ENCODE measurements at regions not wholly inside any gene's neighbourhood (a gene's known extent, or its start where the extent isn't known, plus 50 kb on each side); places are given as distances from the start of the nearest gene placed in this dataset.

DNA sequence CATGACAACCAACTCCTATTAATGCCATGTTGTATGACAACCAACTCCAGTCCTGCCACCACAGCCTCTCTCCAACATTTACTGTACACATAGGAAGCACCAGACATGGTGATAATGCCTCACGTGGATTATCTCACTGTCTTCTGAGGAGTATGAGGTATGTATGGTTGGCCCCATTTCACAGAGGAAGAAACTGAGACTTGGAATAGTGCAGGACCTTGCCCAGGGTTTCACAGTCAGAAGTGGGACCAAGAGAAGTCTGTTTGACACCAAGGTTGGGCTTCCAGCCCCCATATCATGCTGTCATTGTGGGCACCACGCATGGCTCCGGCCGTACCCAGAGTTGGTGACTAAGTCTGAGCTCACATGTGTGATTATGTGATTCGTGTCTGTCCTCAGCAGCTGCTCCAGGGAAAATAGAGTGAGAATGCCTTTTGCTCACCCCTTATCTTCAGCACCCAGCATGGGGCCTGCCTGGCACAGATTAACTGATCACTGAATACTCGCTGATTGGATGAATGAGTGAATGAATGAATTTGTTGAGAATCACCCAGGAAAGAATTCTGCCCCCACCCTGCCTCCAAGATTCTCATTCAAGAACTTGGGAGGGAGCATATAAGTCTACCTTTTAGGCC is 204.1 kb upstream of the NLRP1 start:
- no peak for DNase-seq

DNA sequence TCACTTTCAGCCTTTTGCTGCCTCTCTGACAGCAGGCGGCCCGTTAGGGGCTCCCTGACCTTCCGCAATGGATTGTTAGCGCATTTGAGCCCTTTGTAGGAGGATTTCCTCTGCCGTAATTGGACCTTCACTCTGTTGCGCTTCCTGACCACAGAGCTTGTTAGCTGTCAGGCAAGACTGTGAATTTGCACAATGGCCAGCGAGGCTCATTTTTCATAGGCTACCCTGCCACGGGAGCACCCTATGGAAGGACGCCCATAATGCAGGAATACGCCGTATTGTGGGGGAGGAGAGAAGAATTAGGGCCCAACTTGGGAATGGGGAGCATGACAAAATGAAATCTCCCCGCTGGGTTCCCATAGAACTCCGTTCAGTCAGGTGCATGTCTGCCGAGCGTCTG is 205.2 kb upstream of the NLRP1 start:
- no peak for DNase-seq

DNA sequence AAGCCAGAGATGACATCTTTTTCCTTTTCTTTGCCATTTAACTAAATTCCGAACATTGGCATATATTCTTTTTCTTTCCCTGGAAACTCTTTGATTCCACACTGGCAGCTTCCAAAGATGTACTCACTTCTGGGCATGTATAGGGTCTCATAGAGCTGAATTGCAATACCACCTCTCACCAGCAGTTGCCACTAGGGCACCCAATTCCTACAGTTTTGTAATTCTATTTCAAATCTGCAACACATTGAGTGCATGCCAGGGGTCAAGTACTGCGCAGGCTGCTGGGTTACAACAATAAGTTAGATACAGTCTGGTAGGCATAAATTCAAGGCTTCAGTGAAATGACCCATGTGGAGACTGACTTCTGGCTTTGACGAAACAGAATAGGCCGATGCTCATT is 208.8 kb upstream of the NLRP1 start:
- DNase-seq, result no peak

DNA sequence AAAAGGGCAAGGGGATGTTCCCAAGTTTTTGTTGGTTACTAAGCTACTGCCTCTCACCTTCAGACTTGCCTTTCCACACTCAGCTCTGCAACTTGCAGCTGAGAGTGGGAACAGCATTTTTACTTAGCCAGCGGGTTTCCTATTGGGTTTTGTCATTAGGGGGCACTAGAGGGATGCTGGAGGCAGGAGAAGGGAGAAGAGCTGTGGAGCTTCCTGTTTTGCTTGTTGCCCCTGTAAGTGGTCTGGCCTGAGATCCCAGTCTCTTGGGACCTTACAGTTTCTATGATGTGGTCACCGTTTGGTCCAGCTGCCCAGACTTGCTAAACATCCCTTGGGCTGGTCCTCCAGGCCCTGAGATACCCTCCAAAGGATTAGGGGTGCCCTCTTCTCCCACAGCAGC is 209.6 kb upstream of the NLRP1 start:
- DNase-seq, result peak; percentile 24

DNA sequence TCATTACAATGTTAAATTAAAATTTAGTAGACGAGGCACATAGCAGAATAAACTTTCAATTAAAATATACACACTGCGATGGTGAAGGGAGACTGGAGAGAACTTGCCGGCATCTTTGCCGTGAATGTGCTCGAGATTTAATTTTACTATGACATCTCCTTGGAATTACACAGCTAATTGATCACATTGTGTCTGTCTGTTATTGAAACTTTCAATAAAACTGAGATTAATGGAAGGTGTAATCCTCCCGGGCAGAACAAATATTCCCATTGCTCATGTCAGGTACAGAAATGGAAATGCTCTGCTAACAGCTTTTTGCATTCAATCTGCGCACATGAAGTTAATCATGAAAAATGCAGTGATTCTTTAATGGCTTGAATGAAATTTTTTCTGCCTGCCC is 210.1 kb upstream of the NLRP1 start:
- DNase-seq, result no peak

DNA sequence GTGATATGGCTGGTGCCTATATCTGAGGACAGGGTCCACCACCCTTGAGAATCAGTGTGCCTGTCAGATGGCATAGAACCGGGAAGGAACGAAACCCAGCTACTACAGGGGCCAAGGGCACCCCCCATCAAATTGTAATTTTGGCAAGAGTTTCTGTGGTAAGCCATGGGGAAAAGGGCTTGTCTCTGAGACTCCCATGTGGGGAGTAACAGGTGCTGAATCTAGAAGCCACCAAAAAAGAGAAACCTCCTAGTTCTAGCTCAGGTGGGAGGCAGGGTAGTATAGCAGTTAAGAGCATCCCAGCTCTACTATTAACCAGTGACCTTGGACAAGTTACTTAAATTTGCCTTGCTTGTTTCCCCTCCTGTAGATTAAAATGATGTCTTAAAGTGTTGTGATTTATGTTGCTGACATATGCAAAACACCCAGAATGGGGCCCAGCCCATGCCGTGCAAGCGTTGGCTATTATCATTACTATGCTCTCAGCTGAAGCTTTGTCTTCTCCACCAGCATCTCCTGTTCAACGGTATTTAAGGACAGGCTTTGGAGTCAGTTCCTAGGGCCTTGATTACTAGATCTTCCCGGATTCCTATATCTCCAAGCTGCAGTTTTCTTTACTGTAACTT is 210.7 kb upstream of the NLRP1 start:
- no peak for DNase-seq

DNA sequence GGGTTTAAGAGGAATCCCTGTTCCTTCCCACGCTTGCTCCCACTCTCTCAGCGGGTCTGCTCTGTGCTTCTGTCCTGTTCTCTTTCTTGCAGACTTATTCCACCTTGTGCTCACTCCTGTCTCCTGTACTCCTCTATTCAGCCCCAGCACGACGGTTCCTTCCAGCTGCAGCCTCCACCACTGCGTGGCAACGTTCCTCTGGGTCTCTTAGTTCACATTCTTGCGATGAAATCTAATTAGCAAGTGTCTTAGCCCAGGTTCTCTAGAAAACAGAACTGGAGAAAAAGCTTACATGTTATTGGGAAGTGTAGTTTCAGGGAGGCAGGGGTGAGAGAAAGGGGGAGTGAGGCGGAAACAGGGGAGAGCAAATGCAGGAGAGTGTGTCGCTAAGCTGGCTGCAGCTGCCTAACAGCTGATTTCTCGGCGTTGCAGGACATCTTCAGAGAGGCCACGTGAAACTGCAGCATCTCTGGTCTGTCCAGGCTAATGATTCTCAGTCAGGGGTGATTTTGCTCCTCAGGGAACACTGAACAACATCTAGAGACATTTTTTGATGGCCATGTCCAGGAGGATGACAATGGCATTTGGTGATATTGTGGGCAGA is 213.2 kb upstream of the NLRP1 start:
- DNase-seq, result peak; percentile 53

DNA sequence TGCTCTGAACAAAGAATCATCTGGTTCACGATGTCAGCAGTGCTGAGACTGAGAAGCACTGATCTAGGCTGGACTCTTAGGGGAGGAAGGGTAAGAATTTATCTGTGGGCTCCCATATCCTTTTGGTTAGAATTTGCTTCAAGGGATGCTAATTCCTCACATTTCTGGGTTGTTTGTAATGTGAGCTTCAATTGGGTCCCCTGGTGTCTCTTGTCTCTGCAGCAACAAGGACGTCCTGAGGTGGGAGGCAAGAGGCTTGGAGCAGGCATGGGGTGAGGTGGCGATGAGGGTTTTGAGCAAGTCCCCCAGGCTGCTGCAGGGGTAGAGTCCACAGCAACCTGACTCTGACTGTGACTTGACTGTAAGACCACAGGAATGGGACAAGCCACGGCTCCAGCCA is 213.8 kb upstream of the NLRP1 start:
- no peak for DNase-seq

DNA sequence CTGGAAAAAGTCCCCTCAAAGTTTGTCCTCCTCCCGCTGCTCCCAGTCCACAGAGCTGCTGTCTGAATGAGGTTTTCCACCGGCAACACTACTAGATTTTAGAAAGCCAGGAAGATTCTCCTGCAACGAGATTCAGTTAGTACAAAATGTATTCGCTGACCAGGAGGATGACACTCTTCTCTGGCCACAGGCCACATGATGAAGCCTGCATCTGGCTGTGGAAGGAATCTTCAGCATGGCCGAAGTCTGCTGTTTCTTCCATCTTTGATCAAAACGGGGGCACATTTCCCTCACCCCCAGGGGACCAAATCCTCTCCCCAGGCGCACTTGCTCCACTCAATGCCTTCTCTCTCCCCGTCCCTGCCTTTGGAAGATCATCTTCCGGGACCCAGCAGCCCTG is 215.8 kb upstream of the NLRP1 start:
- no peak for DNase-seq

DNA sequence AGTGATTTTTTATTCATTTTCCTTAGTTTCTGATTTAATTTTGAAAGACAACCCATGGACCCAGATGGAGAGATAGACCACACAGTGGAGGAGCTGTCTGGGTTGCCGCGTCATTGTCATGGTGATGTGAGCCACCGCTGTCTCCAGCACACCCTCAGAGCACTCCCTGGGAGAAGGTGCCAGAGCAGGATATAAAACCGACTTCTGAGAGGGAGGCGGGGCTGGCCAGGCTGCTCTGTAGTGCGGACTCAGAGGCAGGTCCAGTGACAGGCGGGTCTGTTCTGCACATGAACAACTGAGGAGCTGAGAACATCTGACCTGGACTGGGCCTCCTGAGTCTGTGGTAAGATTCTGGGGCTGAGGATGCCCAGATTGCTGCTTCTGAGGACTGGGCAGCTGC is 216.3 kb upstream of the NLRP1 start:
- DNase-seq, result peak; percentile 29

DNA sequence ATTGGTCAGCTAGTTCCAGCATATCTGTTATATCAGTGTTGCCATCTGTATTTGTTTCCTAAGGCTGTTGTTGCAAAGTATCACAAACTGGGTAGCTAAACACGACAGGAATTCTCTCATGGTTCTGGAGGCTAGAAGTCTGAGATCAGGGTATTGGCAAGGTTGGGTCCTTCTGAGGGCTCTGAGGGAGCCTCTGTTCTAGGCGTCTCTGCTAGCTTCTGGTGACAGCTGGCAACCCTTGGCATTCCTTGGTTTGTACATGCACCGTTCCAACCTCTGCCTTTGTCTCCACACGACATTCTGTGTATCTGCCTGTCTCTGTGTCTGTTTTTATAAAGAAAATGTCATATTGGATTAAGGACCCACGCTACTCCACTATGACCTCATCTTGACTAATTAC is 219.9 kb upstream of the NLRP1 start:
- no peak for DNase-seq

DNA sequence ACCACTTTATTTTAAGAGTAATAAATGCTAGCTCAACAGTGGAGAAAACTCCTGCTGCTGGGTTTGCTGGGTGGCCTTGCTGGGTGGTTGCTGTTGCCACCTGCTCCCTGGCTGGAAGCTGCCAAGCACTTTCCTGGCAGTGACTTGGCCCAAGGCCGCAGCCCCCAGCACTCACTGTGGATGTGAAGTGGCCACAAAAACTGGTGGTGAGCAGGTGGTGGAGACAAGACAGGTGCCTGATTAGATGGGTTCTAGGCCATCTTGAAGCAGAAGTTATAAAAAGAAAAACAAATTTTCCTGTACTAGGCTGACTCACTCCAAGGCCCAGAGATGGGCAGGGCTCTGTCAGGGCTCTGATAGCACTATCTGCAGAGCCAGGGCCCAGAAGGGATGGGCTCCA is 224.7 kb upstream of the NLRP1 start:
- DNase-seq, result peak; percentile 21

DNA sequence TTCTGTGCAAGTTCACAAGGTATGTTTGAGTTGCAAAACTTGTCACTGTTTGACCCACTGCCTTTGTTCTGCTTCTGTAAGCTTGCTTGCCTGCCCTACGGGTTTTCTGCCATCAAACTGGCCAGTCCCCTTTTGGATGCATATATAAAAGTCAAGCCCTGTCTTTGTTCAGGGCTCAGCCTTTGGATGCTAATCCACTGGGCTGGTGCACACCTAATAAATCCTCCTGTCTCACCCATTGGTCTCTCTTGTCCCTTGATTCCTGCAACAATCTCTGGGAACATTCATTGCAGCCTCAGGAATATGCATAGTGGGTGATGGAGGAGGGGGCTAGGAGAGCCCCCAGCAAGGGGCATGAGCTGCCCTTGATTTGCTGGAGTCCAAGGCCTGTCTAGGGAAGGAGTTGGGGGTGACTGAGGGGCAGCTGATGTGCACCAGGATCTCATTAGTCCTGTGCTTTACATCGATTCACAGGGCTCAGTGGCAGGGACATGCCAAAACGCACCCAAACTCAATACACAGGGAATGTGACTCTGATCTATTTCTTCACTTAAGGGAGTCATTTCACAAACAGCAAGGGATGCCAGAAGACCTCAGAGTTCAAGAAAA is 225.4 kb upstream of the NLRP1 start:
- no peak for DNase-seq

DNA sequence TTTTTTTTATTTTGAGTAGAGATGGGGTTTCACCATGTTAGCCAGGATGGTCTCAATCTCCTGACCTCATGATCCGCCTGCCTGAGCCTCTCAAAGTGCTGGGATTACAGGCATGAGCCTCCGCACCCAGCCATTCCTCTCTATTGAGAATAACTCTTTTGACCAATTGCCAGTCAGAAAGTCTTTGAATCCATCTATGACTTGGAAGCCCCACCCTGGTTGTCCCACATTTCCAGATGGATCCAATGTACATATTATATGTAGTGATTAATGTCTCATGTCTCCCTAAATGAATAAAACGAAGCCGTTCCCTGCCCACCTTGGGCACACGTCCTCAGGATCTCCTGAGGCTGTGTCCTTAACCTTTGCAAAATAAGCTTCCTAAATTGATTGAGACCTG is 228.3 kb upstream of the NLRP1 start:
- no peak for DNase-seq

DNA sequence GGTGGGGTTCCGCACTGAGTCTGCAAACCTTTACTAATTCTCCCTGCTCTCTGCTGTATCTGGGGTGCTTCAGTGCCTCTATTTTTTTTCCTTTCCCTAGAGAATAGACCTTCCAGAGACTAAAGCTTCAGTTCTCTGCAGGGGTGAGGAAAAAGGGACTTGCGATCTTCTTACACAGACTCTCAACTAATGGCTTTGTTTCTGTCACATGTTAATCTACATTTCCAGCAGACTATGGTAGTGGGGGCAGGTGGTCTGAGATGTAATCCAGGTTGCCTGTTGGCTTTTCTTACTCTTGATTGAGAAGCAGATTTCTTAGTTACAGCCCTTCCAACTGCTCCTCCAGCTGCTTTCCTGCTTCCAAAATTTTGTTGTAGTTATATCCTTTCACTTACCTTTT is 229.0 kb upstream of the NLRP1 start:
- DNase-seq, result no peak

DNA sequence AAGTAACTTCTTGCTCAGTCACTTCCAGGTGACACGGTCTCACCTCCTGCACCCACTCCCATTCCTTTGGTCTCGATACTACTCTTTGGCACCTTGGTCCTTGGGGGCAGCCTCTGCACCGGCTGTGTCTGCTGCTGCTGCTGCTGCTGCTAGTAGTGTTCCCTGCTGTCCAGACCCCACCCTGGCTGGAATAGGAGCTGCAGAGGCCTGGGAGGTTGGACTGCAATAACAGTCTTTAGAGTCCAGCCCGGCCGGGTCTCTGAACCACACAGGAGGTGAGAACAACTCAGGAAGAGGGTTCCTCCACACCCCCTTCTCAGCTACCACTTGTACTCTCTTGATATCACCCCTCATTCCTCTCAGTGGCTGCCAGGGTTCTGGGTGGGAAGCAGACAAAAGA is 231.1 kb upstream of the NLRP1 start:
- no peak for DNase-seq

DNA sequence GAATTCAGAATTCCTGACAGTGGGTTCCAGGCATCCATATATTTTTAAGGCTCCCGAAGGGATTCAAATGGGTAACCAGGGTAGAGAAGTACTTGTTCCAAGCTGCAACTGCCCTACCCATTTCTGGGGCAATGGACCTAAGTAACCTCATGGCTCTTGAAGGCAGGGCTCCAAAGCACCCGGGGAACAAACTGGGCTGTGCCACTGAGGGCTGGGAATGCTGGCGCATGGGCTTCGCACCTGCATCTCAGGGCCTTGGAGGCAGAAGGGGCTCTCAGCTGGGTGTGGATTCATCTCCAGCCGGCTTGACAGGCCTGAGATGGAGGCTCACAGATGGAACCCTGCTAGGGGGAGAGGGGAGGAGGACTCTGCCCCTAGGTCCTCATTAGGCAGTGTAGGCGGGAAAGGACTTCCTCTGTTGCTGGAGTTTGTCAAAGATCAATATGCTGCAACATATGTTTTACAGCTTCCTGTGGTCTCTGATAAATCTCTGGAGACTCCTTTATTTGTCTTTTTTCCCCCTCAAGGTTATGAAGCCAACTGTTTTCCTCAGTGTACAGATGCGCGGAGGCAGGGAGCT is 232.3 kb upstream of the NLRP1 start:
- peak; percentile 41 for DNase-seq

DNA sequence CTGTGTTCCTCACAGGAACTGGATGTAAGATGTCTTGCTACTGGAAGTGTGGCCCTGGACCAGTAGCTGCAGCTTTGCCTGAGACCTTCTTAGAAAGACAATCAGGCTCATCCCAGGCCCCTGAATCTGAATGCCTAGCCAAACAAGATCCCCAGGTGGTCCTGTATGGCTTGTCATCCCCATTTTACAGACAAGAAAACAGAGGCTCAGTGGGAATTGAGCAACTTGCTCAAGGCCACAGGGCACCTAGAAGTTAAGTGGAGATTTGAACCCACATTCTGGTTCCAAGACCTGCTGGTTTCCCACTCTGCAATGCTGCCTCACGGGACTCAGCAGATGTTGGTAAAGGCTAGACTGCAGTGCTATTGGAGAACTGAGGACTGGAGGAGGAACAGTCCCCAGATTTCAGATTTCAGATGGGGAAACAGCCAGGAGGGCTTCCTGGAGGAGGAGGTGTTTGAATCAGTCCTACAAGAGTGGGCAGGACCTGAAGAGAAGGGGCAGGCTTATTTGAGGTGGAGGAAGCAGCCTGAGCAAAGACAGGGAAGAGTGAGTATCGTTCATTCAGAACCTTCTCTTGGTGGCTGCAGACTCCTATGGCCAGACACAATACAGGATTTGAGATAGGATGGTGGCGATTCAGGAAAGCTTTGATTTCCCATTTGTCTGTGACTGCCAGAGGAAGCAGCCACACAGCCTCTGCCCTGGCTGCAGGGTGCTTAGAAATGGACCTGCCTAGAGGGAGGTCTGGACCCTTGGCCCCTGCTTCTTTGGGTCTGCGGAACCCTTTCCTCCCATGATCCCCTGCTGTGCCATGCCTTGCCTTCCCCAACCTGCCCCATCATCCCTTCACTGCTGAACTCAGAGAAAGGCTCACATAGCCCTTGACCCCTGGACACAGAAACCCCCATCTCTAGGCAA is 233.4 kb upstream of the NLRP1 start:
- no peak for DNase-seq

DNA sequence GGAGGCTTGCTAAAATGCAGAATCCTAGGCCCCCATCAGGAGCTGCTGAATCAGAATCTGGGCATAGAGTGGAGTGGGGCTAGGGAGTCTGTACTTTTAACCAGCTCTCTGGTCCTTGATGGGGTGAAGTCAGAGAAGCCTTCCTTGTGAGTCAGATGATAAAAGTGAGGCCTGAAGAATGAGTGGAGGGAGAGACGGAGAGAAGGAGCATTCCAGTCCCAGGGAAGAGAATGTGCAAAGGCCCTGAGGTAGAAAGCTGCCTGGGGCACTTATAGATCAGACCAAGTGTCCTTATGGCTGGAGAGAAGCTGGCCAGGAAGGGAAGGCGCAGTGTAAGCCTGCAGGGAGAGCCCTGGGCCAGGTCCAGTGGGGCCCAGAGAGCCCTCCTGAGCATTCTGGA is 235.1 kb upstream of the NLRP1 start:
- no peak for DNase-seq

DNA sequence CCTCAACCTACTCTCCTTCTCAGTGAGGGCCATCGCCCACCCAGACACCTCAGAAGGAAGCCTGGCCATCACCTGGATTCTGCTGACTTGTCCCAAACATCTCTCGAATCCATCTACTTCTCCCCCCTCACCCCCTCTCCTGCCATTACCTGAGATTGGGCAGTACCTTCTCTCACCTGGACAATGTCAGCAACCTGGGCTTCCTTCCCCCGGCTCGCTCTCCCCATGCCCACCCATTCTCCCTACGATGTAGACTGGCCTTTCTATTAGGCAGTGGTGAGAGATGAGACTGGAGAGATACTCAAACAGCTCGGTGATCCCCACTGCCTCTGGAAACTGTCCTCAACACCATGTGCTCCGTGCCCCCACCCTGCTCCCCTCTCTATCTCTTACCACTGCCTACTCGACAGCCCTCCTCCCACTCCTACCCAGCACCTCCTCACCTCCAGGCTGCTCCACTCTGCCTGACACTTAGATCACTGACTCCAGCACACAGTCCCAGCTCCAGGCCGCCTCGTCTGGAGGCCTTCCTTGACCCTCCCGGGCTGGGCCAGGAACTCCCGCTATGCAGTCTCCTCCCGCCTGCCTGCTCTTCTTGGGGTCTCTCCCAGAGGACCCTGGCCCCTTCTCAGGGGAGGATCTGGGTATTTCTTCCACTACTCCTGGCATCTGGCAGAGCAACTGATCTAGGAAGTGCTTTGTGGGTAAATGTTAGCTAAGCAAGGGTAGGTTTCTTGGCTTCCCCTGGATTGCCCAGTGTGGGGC is 235.8 kb upstream of the NLRP1 start:
- DNase-seq, result no peak

DNA sequence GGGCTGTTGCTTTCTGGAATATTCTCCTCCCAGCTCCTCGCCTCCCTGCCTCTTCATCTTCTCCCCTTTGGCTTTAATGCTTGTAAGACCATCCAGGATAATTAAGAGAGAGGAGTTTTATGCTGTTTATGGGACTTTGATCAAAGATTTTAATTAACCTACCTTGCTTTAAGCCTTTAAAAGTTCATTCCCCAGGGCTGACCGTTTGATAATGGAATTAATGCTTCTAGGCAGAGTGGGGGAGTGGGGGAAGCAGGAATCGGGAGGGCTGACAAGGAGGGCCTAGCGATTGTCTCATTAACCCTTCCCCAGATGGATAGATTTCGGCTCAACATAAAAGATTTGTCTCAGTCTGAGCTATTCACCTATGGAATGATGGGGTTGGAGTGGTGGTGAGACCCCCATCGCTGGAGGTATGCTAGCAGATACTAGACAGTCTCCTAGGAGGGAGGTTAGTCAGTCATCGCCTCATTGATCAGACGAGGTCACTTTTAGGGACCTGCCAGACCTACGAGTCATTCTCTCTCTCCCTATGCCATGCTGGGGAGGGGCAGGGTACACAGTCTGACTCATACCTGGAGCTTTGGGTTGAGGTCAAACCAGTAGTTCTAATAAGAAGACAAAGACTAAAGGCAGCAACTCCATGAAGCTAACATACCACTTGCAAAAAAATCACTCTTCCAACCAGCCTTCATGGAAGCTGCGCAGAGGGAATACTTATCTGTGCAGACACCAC is 236.6 kb upstream of the NLRP1 start:
- DNase-seq, result no peak
